ENCODE measurements at regions not wholly inside any gene's neighbourhood (a gene's known extent, or its start where the extent isn't known, plus 50 kb on each side); places are given as distances from the start of the nearest gene placed in this dataset.

GRCh38 chr15:37490707-37491106 is 390.4 kb upstream of the MEIS2 start:
- TF ChIP-seq POLR2A (IDR thresholded peaks at IDR 0.05) (no peak), CTCF (IDR thresholded peaks at IDR 0.05) (no peak)
